PFSK-1 (cell line): ENCODE measurements at regions not wholly inside any gene's neighbourhood (a gene's known extent, or its start where the extent isn't known, plus 50 kb on each side); places are given as distances from the start of the nearest gene placed in this dataset.

Experiments used
- FOXP2 ChIP-seq: optimal IDR thresholded peaks from 2 replicates; pipeline ENCODE3; 2011; ENCODE audit warnings: borderline replicate concordance, control low read depth, inconsistent platforms; ENCODE audit not compliant: insufficient read depth; ENCODE audit errors: extremely low read length, extremely low read depth
- POLR2AphosphoS5 ChIP-seq: IDR thresholded peaks from 2 replicates; pipeline ENCODE4 v1.6.1; 2012; ENCODE audit warnings: low read depth, mild to moderate bottlenecking, control low read depth, low read length, moderate library complexity
- SIN3A ChIP-seq: IDR thresholded peaks from 2 replicates; pipeline ENCODE4 v1.6.1; 2012; ENCODE audit warnings: mild to moderate bottlenecking, low read length, moderate library complexity, borderline replicate concordance; ENCODE audit not compliant: insufficient read depth
- TAF1 ChIP-seq: IDR thresholded peaks from 2 replicates; pipeline ENCODE4 v1.6.1; 2012; ENCODE audit warnings: low read length, control low read depth, borderline replicate concordance; ENCODE audit not compliant: insufficient read depth
- TF ChIP-seq, protein P1 (sequence below), 2 experiments: IDR thresholded peaks; 2 replicates each; pipeline versions ENCODE4 v1.6.1 to v1.8.0; 2011 to 2012; ENCODE audit warnings: low read depth in 2 of 2, low read length in 2 of 2, control low read depth in 1 of 2, inconsistent platforms in 1 of 2, mild to moderate bottlenecking in 1 of 2, moderate library complexity in 1 of 2; ENCODE audit not compliant: insufficient read depth in 1 of 2

- TF ChIP-seq, protein P1, sequence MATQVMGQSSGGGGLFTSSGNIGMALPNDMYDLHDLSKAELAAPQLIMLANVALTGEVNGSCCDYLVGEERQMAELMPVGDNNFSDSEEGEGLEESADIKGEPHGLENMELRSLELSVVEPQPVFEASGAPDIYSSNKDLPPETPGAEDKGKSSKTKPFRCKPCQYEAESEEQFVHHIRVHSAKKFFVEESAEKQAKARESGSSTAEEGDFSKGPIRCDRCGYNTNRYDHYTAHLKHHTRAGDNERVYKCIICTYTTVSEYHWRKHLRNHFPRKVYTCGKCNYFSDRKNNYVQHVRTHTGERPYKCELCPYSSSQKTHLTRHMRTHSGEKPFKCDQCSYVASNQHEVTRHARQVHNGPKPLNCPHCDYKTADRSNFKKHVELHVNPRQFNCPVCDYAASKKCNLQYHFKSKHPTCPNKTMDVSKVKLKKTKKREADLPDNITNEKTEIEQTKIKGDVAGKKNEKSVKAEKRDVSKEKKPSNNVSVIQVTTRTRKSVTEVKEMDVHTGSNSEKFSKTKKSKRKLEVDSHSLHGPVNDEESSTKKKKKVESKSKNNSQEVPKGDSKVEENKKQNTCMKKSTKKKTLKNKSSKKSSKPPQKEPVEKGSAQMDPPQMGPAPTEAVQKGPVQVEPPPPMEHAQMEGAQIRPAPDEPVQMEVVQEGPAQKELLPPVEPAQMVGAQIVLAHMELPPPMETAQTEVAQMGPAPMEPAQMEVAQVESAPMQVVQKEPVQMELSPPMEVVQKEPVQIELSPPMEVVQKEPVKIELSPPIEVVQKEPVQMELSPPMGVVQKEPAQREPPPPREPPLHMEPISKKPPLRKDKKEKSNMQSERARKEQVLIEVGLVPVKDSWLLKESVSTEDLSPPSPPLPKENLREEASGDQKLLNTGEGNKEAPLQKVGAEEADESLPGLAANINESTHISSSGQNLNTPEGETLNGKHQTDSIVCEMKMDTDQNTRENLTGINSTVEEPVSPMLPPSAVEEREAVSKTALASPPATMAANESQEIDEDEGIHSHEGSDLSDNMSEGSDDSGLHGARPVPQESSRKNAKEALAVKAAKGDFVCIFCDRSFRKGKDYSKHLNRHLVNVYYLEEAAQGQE (IDR thresholded peaks at IDR 0.05; ENCODE audit: insufficient read depth in 1 of 2, low read depth in 2 of 2, low read length in 2 of 2): no peak
- TF ChIP-seq SIN3A: no peak
- TF ChIP-seq POLR2AphosphoS5: no peak
- no peak for TF ChIP-seq FOXP2
- no peak for TF ChIP-seq TAF1
Measured at GRCh38 chr16:13372421-13372820, 471.0 kb downstream of the SHISA9 start.

GRCh38 chr16:13376174-13376573 is 474.8 kb downstream of the SHISA9 start:
- TF ChIP-seq FOXP2 (no peak), SIN3A (no peak), POLR2AphosphoS5 (no peak), TAF1 (no peak)
- TF ChIP-seq, protein P1 (IDR thresholded peaks at IDR 0.05; ENCODE audit: insufficient read depth in 1 of 2, low read depth in 2 of 2, low read length in 2 of 2): no peak

DNA sequence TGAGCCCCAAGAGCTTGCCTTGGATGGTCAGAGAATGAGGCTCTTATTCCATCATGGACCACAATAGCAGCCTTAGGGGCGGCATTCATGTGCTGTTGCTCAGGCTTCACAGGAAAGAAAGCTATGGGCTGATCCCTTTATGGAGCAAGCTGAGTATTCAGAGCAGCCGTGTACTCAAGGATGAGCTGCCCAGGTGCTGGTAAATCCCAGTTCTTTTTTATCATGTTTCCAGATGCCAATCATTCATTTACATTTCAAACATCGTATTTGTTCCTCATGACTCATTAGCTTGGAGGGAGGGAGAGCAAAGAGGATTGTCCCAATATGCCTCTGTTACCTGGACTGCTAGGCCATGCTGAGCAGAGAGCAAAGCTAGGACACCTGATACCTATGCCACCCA is 475.7 kb downstream of the SHISA9 start:
- TF ChIP-seq FOXP2 (no peak), POLR2AphosphoS5 (no peak), SIN3A (no peak), TAF1 (no peak)
- TF ChIP-seq, protein P1 (IDR thresholded peaks at IDR 0.05; ENCODE audit: insufficient read depth in 1 of 2, low read depth in 2 of 2, low read length in 2 of 2): no peak

DNA sequence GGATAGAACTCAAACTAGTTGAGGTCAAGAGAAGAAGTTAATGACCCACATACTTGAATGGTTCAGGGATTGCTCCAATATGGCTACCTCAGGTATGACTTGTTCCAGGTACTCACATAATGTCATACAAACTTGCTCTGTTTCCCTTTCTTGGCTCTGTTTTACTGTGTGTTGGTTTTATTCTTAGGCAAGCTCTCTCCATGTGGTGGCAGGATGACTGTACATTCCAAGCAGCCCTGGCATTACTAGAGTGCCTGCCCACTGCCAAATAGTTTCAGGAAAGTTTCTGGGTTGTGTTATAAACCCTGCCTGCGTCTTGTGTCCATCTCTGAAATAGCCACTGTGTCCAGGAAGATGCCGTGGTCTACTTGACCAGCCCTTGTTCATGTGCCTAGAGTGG is 476.8 kb downstream of the SHISA9 start:
- no peak for TF ChIP-seq POLR2AphosphoS5
- no peak for TF ChIP-seq FOXP2
- no peak for TF ChIP-seq SIN3A
- TF ChIP-seq, protein P1 (IDR thresholded peaks at IDR 0.05; ENCODE audit: insufficient read depth in 1 of 2, low read depth in 2 of 2, low read length in 2 of 2): no peak
- TF ChIP-seq TAF1: no peak

GRCh38 chr16:13379266-13379665 is 477.9 kb downstream of the SHISA9 start:
- TF ChIP-seq, protein P1 (IDR thresholded peaks at IDR 0.05; ENCODE audit: insufficient read depth in 1 of 2, low read depth in 2 of 2, low read length in 2 of 2): no peak
- TF ChIP-seq FOXP2 (no peak), POLR2AphosphoS5 (no peak), TAF1 (no peak)
